ENCODE measurements at regions not wholly inside any gene's neighbourhood (a gene's known extent, or its start where the extent isn't known, plus 50 kb on each side); places are given as distances from the start of the nearest gene placed in this dataset.

GRCh38 chr2:217227794-217228193 lies 367.9 kb upstream of the TNP1 start:
- TF ChIP-seq CTCF (CRISPR knock-in tag; IDR thresholded peaks at IDR 0.05) (no peak), JUN (CRISPR knock-in tag; IDR thresholded peaks at IDR 0.05) (no peak), ZBTB7A (CRISPR knock-in tag; IDR thresholded peaks at IDR 0.05) (no peak), MAZ (IDR thresholded peaks at IDR 0.05; ENCODE audit: borderline replicate concordance, low read depth, low read length) (no peak), MAZ (CRISPR knock-in tag; IDR thresholded peaks at IDR 0.05; ENCODE audit: low read depth) (no peak)
